ENCODE measurements at regions not wholly inside any gene's neighbourhood (a gene's known extent, or its start where the extent isn't known, plus 50 kb on each side); places are given as distances from the start of the nearest gene placed in this dataset.

GRCh38 chr2:215658635-215659305, 222.9 kb upstream of the FN1 start:
- TF ChIP-seq EZH2 (IDR thresholded peaks at IDR 0.05) = no peak
- no peak for TF ChIP-seq POLR2AphosphoS5 (IDR thresholded peaks at IDR 0.05; ENCODE audit: borderline replicate concordance, low read depth, low read length)
- no peak for TF ChIP-seq FOXP2 (optimal IDR thresholded peaks at IDR 0.05; ENCODE audit: control extremely low read depth, extremely low read length, insufficient read depth)
